WI38 (cell line): ENCODE measurements at regions not wholly inside any gene's neighbourhood (a gene's known extent, or its start where the extent isn't known, plus 50 kb on each side); places are given as distances from the start of the nearest gene placed in this dataset.

Experiments used
- H3K4me3 ChIP-seq: 2 replicates; pipeline ENCODE4 v1.5.1; 2011; ENCODE audit warnings: low read depth, mild to moderate bottlenecking, control low read depth, low read length
- CTCF ChIP-seq: IDR thresholded peaks from 2 replicates; pipeline ENCODE4 v1.5.1; 2012; ENCODE audit warnings: low read depth, mild to moderate bottlenecking, control low read depth, low read length

- TF ChIP-seq CTCF = no peak
- no peak overlapping the region for H3K4me3 ChIP-seq
Observed at GRCh38 chr10:117635826-117636225, 93.3 kb downstream of the EMX2 start.

- TF ChIP-seq CTCF = no peak
Observed at GRCh38 chr10:117638200-117638599, 95.7 kb downstream of the EMX2 start.

GRCh38 chr10:117638664-117639200 is 96.2 kb downstream of the EMX2 start:
- TF ChIP-seq CTCF = no peak
- H3K4me3 ChIP-seq = no peak overlapping the region

More at GRCh38 chr10:117638200-117638599, 95.7 kb downstream of the EMX2 start:
- H3K4me3 ChIP-seq = no peak overlapping the region

- TF ChIP-seq CTCF = no peak
- H3K4me3 ChIP-seq = no peak overlapping the region
Observed at GRCh38 chr10:117640406-117640805, 97.9 kb downstream of the EMX2 start.

GRCh38 chr10:117646718-117647117 is 104.2 kb downstream of the EMX2 start:
- no peak for TF ChIP-seq CTCF

GRCh38 chr10:117647306-117647705 is 104.8 kb downstream of the EMX2 start:
- no peak for TF ChIP-seq CTCF

More at GRCh38 chr10:117646718-117647117, 104.2 kb downstream of the EMX2 start:
- no peak overlapping the region for H3K4me3 ChIP-seq

GRCh38 chr10:117651121-117651520 is 108.6 kb downstream of the EMX2 start:
- no peak for TF ChIP-seq CTCF
- no peak overlapping the region for H3K4me3 ChIP-seq

More at GRCh38 chr10:117647306-117647705, 104.8 kb downstream of the EMX2 start:
- no peak overlapping the region for H3K4me3 ChIP-seq
